GM12874 (cell line): ENCODE measurements at regions not wholly inside any gene's neighbourhood (a gene's known extent, or its start where the extent isn't known, plus 50 kb on each side); places are given as distances from the start of the nearest gene placed in this dataset.

Experiments
- TF ChIP-seq, protein P1 (sequence below): IDR thresholded peaks from 2 replicates; pipeline ENCODE4 v1.5.1; 2011; ENCODE audit warnings: low read depth, mild to moderate bottlenecking, control low read depth, low read length, moderate library complexity; ENCODE audit not compliant: insufficient read depth

DNA sequence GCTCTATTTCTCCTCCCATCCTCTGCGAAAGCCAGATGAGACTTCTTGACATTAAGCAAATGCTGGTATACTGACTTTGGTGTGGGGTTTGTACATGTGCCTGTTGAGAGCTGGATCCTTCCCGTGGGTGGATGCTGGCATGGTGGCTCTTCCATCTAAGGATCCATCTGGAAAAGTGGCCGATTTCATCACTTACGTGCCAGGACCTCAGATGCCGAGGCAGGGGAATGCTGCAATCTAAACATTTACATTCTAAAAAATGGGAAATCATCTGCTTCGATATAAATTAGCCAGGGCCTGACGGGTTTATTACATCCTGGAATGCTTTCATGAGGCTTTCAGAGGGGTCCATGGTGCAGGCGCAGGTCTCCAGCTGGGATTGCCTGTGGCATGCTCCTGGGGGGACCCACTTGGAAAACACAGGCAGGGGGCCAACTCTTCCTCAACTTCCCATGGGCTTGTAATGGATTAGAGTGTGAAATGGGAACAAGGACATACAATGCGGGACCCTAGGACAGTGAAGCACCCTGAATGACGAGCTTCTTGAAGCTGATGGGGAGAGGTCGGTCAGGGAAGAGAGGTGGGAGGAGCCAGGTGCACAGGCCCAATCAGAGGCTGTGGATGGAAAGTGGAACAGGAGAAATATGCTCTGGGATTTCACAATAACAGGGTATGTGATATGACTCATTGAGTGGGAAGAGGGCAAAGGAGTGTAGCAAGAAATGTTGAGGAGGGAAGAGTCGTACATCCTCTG, 105.5 kb upstream of the PITX1 start:
- TF ChIP-seq, protein P1, sequence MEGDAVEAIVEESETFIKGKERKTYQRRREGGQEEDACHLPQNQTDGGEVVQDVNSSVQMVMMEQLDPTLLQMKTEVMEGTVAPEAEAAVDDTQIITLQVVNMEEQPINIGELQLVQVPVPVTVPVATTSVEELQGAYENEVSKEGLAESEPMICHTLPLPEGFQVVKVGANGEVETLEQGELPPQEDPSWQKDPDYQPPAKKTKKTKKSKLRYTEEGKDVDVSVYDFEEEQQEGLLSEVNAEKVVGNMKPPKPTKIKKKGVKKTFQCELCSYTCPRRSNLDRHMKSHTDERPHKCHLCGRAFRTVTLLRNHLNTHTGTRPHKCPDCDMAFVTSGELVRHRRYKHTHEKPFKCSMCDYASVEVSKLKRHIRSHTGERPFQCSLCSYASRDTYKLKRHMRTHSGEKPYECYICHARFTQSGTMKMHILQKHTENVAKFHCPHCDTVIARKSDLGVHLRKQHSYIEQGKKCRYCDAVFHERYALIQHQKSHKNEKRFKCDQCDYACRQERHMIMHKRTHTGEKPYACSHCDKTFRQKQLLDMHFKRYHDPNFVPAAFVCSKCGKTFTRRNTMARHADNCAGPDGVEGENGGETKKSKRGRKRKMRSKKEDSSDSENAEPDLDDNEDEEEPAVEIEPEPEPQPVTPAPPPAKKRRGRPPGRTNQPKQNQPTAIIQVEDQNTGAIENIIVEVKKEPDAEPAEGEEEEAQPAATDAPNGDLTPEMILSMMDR: no peak

DNA sequence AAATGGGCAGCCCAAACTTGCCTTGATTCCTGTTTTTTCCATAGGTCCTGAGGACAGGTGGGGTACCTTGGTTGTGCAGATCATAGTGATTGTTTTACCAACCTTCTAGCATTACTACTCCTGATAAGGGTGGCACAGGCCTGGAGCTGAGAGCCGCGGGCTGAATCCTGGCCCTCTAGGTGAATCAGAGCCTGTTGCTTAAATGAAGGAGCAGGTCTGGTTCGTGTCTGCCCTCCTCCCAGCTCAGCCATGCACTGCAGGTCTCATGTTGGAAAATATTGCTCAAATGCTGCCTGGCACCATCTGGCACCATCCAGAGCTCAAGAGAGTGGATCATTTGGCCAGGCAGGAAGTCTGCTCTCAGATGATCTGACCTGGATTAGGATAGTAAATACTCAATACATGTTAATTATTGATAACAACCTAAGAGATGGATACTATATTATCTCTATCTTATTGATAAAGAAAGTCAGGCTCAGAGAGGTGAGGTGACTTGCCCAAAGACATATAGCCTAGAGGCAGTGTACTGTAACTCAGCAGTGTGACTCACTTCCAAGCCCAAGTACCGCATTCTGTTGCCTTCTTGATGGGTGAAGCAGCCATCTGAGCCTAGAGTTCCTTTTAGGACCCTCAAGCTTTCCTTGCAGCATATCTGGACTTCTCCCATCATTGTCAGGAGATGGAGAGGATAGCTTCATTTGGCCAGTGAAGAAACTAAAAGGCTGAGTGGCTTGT, 104.3 kb upstream of the PITX1 start:
- TF ChIP-seq, protein P1: no peak

DNA sequence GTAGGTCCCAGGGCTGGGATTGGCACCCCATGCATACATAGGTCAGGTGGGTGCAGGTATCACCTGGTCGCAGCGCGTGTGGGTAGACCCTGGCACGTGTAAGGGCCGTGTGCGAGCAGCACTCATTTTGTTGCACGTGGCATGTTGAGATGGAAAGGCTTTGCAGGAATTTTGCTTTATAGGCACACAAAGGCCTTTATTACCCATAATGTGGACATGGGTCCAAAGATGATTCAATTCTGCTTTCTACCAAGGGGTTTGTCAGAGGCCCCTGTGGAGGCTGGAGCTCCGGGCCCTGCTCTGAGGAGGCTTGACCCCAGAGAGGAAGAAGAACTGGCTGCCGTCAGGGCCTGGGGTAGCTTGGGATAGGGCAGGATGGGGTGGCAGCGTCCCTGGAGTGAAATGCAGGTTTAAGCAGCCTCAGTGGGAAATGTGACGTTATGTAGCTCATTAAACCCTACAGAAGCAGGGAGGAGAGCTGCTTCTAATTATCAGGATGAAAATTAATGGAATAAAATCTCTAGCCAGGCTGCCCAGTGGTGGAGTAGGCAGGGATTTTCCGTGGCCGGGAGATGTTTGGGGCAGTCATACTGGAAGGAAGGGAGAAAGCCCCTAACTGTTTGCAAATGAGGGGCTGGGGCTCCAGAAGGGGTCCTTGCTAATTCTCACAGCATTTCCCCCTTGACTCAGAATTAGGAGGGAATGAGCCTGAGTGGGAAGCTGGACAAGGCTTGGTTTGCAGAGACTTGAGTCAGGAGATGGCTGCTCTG, 103.3 kb upstream of the PITX1 start:
- TF ChIP-seq, protein P1: no peak

DNA sequence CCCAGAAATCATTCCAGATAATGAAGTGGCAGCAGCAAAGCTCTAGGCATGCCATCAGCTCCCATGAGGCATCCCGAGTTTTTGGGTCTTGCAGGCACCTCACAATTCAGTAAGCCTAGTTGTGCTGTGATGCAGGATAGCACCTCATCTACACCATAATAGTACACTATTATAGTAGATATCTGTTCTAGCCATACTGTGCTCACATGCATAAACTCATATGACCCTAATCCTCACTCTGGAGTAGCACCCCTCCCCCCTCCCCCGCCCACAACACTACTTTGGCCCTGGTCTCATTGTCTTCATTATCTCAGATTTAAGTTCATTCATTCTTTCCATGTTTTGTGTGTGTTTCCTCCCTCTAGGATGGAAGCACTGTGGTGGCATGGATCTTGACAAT, 102.5 kb upstream of the PITX1 start:
- TF ChIP-seq, protein P1: no peak

DNA sequence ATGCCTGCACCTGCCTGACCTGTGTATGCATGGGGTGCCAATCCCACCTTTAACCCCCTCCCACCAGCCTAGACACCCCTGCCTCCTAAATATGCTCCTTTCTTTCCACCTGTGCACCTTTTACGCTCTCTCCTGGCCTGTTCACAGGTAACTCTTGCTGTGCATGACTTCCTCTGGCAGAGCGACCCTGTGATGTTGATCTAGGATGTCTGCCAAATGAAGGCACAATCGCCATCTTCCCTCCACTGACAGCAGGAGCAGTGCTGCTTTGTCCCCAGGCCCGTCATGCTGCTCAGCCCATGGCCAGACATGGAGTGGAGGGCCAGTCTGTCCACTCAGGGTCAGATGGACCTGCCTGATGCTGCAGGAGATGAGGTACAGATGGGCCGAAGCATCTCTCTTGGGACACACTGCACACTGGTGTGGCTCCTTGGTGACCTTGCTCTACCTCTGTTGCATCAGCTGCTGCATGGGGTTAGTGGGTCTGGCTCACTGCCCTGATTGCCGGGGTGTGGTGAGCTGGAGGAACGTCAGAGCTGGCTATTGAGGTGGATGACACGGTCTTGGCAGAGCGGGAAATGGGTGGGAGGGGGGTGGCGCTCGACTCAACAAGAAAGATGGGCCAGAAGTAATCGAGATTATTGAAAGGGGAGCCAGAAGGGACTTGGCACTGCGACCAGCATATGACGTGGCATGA, 101.7 kb upstream of the PITX1 start:
- TF ChIP-seq, protein P1: no peak

DNA sequence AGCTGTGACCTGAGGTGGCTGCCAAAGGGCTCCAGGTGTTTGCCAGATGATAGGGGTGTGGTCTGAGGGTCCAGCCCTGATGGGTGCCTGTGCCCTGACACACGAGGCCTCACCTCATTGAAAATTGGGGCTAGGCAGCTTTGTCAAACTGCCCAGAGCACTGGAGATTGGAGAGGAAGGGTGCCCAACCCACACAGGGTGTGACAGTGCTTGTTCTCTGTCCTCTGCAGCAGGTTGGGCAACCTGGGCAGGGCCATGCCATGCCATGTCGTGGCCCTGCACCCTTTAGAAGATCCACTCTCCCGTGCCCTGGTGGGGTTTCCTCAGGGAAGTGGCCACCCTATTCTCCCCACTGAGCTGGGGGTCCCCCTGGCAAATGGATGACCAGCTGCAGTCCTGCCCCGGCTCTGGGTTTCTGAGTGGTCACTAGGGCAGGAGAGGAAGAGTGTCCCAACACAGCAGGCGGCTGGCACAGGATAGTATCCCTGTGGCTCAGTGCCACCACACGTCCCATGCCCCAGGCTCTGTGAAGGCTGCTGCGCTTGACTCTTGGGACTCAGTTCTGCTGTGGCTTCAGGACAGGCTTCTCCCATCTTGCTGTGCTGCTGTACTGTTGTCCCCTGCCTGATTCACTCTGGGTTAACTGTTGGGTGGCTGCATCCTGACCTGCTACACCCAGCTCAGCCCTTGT, 100.8 kb upstream of the PITX1 start:
- TF ChIP-seq, protein P1: no peak
